ENCODE measurements at regions not wholly inside any gene's neighbourhood (a gene's known extent, or its start where the extent isn't known, plus 50 kb on each side); places are given as distances from the start of the nearest gene placed in this dataset.

- no peaks in the 10 kb centered on the region for H3F3A ChIP-seq (ENCODE audit: insufficient read depth)
- TF ChIP-seq EZH2phosphoT487 (conservative IDR thresholded peaks at IDR 0.05; ENCODE audit: low read length) (no peak), CTCF (IDR thresholded peaks at IDR 0.05; ENCODE audit: insufficient read depth, low read length, poor library complexity, severe bottlenecking) (no peak)
- no peaks in the 10 kb centered on the region for H3K27me3 ChIP-seq (ENCODE audit: low read length)
- no peak overlapping the region for H2AFZ ChIP-seq (ENCODE audit: low read depth, low read length, severe bottlenecking)
- H3K27ac ChIP-seq (ENCODE audit: low read depth, low read length): no peak overlapping the region
- no peaks in the 10 kb centered on the region for H3K79me2 ChIP-seq (ENCODE audit: insufficient read depth, low read length)
- H3K4me3 ChIP-seq (ENCODE audit: insufficient read depth, low read length, poor library complexity, severe bottlenecking): no peak overlapping the region
- H3K4me2 ChIP-seq (ENCODE audit: low read depth, low read length, poor library complexity, severe bottlenecking): no peak overlapping the region
- no peaks in the 10 kb centered on the region for H3K9me3 ChIP-seq (ENCODE audit: insufficient read depth, low read length)
- no peaks in the 10 kb centered on the region for H4K20me1 ChIP-seq (ENCODE audit: low read depth, low read length)
- H3K9me2 ChIP-seq (replicated peaks; ENCODE audit: insufficient read depth, low read length): no peaks in the 10 kb centered on the region
- H3K36me3 ChIP-seq (ENCODE audit: low read length): no peaks in the 10 kb centered on the region
- no peak overlapping the region for H3K9ac ChIP-seq (ENCODE audit: low read length)
These were observed 530.9 kb upstream of the TGFBR2 start for GRCh38 chr3:30075514-30075913.

- no peak for TF ChIP-seq CTCF (IDR thresholded peaks at IDR 0.05; ENCODE audit: insufficient read depth, low read length, poor library complexity, severe bottlenecking)
- H3K36me3 ChIP-seq (ENCODE audit: low read length): no peaks in the 10 kb centered on the region
These were observed 529.5 kb upstream of the TGFBR2 start for GRCh38 chr3:30076899-30077298.

GRCh38 chr3:30077746-30078145 is 528.7 kb upstream of the TGFBR2 start:
- no peaks in the 10 kb centered on the region for H4K20me1 ChIP-seq (ENCODE audit: low read depth, low read length)
- H3K9me3 ChIP-seq (ENCODE audit: insufficient read depth, low read length): no peaks in the 10 kb centered on the region
- H3K4me2 ChIP-seq (ENCODE audit: low read depth, low read length, poor library complexity, severe bottlenecking): no peak overlapping the region
- no peaks in the 10 kb centered on the region for H3K27me3 ChIP-seq (ENCODE audit: low read length)
- no peak overlapping the region for H3K9ac ChIP-seq (ENCODE audit: low read length)
- no peaks in the 10 kb centered on the region for H3K9me2 ChIP-seq (replicated peaks; ENCODE audit: insufficient read depth, low read length)
- no peak overlapping the region for H3K27ac ChIP-seq (ENCODE audit: low read depth, low read length)
- no peaks in the 10 kb centered on the region for H3F3A ChIP-seq (ENCODE audit: insufficient read depth)
- TF ChIP-seq CTCF (IDR thresholded peaks at IDR 0.05; ENCODE audit: insufficient read depth, low read length, poor library complexity, severe bottlenecking): no peak
- no peak for TF ChIP-seq EZH2phosphoT487 (conservative IDR thresholded peaks at IDR 0.05; ENCODE audit: low read length)
- no peaks in the 10 kb centered on the region for H3K36me3 ChIP-seq (ENCODE audit: low read length)
- H2AFZ ChIP-seq (ENCODE audit: low read depth, low read length, severe bottlenecking): no peak overlapping the region
- H3K79me2 ChIP-seq (ENCODE audit: insufficient read depth, low read length): no peaks in the 10 kb centered on the region
- H3K4me3 ChIP-seq (ENCODE audit: insufficient read depth, low read length, poor library complexity, severe bottlenecking): no peak overlapping the region

More at GRCh38 chr3:30076899-30077298, 529.5 kb upstream of the TGFBR2 start:
- Histone ChIP-seq H3K4me2 (ENCODE audit: low read depth, low read length, poor library complexity, severe bottlenecking) (no peak overlapping the region), H3K27me3 (ENCODE audit: low read length) (no peaks in the 10 kb centered on the region), H3K79me2 (ENCODE audit: insufficient read depth, low read length) (no peaks in the 10 kb centered on the region), H4K20me1 (ENCODE audit: low read depth, low read length) (no peaks in the 10 kb centered on the region), H3K27ac (ENCODE audit: low read depth, low read length) (no peak overlapping the region), H3F3A (ENCODE audit: insufficient read depth) (no peaks in the 10 kb centered on the region), H2AFZ (ENCODE audit: low read depth, low read length, severe bottlenecking) (no peak overlapping the region), H3K9ac (ENCODE audit: low read length) (no peak overlapping the region), H3K9me3 (ENCODE audit: insufficient read depth, low read length) (no peaks in the 10 kb centered on the region), H3K9me2 (replicated peaks; ENCODE audit: insufficient read depth, low read length) (no peaks in the 10 kb centered on the region), H3K4me3 (ENCODE audit: insufficient read depth, low read length, poor library complexity, severe bottlenecking) (no peak overlapping the region)

GRCh38 chr3:30078736-30079135 is 527.7 kb upstream of the TGFBR2 start:
- no peaks in the 10 kb centered on the region for H3K27me3 ChIP-seq (ENCODE audit: low read length)
- H3F3A ChIP-seq (ENCODE audit: insufficient read depth): no peaks in the 10 kb centered on the region

More at GRCh38 chr3:30078736-30079135, 527.7 kb upstream of the TGFBR2 start:
- Histone ChIP-seq H3K4me3 (ENCODE audit: insufficient read depth, low read length, poor library complexity, severe bottlenecking) (no peak overlapping the region), H3K9me2 (replicated peaks; ENCODE audit: insufficient read depth, low read length) (no peaks in the 10 kb centered on the region), H3K4me2 (ENCODE audit: low read depth, low read length, poor library complexity, severe bottlenecking) (no peak overlapping the region), H3K9me3 (ENCODE audit: insufficient read depth, low read length) (no peaks in the 10 kb centered on the region), H2AFZ (ENCODE audit: low read depth, low read length, severe bottlenecking) (no peak overlapping the region), H3K27ac (ENCODE audit: low read depth, low read length) (no peak overlapping the region), H3K79me2 (ENCODE audit: insufficient read depth, low read length) (no peaks in the 10 kb centered on the region), H3K36me3 (ENCODE audit: low read length) (no peaks in the 10 kb centered on the region), H3K9ac (ENCODE audit: low read length) (no peak overlapping the region), H4K20me1 (ENCODE audit: low read depth, low read length) (no peaks in the 10 kb centered on the region)
- no peak for TF ChIP-seq EZH2phosphoT487 (conservative IDR thresholded peaks at IDR 0.05; ENCODE audit: low read length)
- TF ChIP-seq CTCF (IDR thresholded peaks at IDR 0.05; ENCODE audit: insufficient read depth, low read length, poor library complexity, severe bottlenecking): no peak

All from SU-DHL-6 (cell line).